Lower leg skin (tissue), 4 donors: ENCODE measurements at regions not wholly inside any gene's neighbourhood (a gene's known extent, or its start where the extent isn't known, plus 50 kb on each side); places are given as distances from the start of the nearest gene placed in this dataset.

Experiments used
- DNase-seq, 2 donors: peaks; one replicate each; pipeline ENCODE4 v3.0.0-alpha.2; 2019; ENCODE audit warnings: low spot score in 2 of 2
- H3K4me3 ChIP-seq: fragments of 200-600 bp; sonication (generic); 2 replicates; pipeline ENCODE4 v1.5.1; 2017; ENCODE audit warnings: mild to moderate bottlenecking, low read depth; ENCODE audit not compliant: poor library complexity, severe bottlenecking
- CTCF ChIP-seq, 3 donors: fragments of 450-650 bp; IDR thresholded peaks; one replicate each; pipeline ENCODE4 v1.5.1; 2016; ENCODE audit warnings: antibody characterized with exemption in 3 of 3, mild to moderate bottlenecking in 3 of 3, moderate library complexity in 2 of 3
- POLR2A ChIP-seq, 2 donors: fragments of 450-650 bp; IDR thresholded peaks; one replicate each; pipeline ENCODE4 v1.6.1; 2016 to 2017; ENCODE audit warnings: antibody characterized with exemption in 2 of 2, mild to moderate bottlenecking in 1 of 2, moderate library complexity in 1 of 2
- WGBS, 2 donors: methylation state at CpG; one replicate each; pipeline ENCODE4 v1.1.5; 2018; 5-methylcytosine and 5-hydroxymethylcytosine counted together
- intact Hi-C: fragments of 100-400 bp; cut with DNase I; formaldehyde crosslinking; loops from one replicate; pipeline ENCODE4 v1.15.0; 2023; ENCODE audit warnings: low total_unique reads

DNA sequence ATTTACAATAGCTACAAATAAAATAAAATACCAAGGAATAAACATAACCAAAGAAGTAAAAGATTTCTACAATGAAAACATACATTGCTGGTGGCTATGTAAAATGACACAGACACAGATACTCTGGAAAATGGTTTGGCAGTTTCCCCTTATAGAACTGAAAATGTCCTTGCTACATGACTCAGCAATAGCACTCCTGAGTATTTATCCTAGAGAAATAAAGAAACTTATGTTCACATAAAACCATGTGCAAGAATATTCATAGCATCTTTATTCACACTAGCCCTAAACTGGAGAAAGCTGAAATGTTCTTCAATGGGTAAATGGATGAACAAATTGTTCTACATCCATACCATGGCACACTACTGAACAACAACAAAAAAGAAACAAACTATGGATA lies 100.2 kb upstream of the RFC3 start:
- DNase-seq = no peak
- no peak for TF ChIP-seq POLR2A (IDR thresholded peaks at IDR 0.05)
- TF ChIP-seq CTCF (IDR thresholded peaks at IDR 0.05) = no peak
- no peak overlapping the region for H3K4me3 ChIP-seq
- intact Hi-C loops = no loop called here

DNA sequence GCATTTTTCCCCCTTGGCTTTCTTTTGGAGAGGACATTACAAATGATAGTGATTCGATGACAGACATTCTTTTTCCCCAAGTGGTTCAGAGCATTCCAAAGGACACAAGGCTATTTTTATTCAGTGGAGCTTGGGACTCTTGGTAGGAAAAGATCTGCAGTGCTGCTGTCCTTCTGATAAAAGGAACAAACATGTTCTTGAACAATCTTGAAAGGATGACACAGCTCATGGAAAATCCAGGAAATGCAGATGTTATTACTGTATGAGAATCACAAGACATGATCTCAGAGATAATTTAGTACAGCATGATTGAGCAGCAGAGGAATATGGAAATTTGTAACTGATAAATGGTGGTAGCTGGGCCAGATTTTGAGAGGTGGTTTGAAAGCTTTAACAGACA lies 96.2 kb upstream of the RFC3 start:
- intact Hi-C loops = loop anchor here (5.0 to 10.0 kb wide), 2 partner anchors 499 to 1433 kb away; no protein-coding TSS in a partner anchor
- DNase-seq = no peak
- H3K4me3 ChIP-seq = no peak overlapping the region
- TF ChIP-seq CTCF (IDR thresholded peaks at IDR 0.05) (no peak), POLR2A (IDR thresholded peaks at IDR 0.05) (no peak)
- WGBS, 2 donors = 28 to 60% methylated on average over 1 of the region's 1 CpG

DNA sequence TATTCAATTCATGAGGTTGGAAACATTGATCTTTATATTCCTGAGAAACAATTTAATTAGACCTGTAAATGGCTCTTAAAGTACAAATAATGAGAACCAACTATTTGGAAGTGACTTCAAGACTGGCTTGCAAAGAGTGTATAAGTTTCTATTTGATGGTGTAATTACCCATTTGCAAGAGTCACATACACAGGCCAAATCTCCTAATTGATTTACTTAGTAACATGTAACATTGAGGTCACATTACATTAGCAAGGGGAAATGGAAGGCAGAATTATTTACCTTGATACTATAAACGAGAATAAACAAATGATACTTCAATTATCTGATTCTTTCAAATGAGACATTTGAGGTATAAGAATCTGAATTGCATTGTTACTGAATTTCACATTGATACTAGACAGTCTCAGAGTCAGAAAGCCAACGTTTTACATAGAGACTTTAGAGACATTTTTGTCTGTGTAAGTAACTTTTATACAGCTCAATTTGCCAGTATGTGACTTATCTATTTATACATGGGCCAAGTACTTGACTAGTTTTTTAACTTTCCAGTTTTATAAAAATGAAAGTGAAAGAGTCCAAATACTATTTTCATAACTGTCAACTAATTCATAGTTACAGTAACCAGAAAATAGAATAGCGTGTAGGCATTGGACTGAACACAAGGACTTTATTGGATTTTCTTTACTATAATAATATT lies 95.6 kb upstream of the RFC3 start:
- TF ChIP-seq POLR2A (IDR thresholded peaks at IDR 0.05) (no peak), CTCF (IDR thresholded peaks at IDR 0.05) (no peak)
- no peak for DNase-seq
- intact Hi-C loops = loop anchor here (5.0 to 10.0 kb wide), 2 partner anchors 500 to 1432 kb away; no protein-coding TSS in a partner anchor
- 24 to 27% methylated on average over 3 of the region's 3 CpGs for WGBS, 2 donors
- no peak overlapping the region for H3K4me3 ChIP-seq

DNA sequence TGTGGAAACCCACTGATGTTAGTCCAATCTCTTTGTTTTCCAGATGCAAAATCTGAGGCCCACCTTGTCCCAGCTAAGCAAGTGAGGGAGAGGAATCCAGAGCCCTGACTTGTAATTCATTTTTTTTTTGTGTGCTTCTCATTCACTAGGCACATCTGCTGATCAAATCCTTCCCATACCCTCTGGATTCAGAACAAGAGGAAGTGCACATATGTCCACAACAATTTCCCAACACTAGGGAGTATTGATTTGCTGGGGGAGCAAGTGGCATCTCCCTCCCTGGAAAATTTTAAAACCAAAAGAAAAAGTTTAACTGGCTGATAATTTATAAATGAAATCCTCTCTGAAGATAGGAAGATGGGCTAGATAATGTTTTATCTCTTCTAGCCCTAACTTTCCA lies 94.6 kb upstream of the RFC3 start:
- intact Hi-C loops = loop anchor here (5.0 to 10.0 kb wide), 2 partner anchors 501 to 1431 kb away; no protein-coding TSS in a partner anchor
- DNase-seq = no peak
- TF ChIP-seq CTCF (IDR thresholded peaks at IDR 0.05) (no peak), POLR2A (IDR thresholded peaks at IDR 0.05) (no peak)
- no peak overlapping the region for H3K4me3 ChIP-seq

- intact Hi-C loops = loop anchor here (5.0 to 10.0 kb wide), 2 partner anchors 502 to 1431 kb away; no protein-coding TSS in a partner anchor
- 1 to 2% methylated on average over 4 of the region's 4 CpGs for WGBS, 2 donors
- TF ChIP-seq POLR2A (IDR thresholded peaks at IDR 0.05) (no peak), CTCF (IDR thresholded peaks at IDR 0.05) (peak in 1 of 3 donors; percentile 71)
Observed at GRCh38 chr13:33723772-33724435, 94.0 kb upstream of the RFC3 start.

More at GRCh38 chr13:33723772-33724435, 94.0 kb upstream of the RFC3 start:
- peak; percentile 87 to 89 for DNase-seq
- no peak overlapping the region for H3K4me3 ChIP-seq
